ENCODE measurements at regions not wholly inside any gene's neighbourhood (a gene's known extent, or its start where the extent isn't known, plus 50 kb on each side); places are given as distances from the start of the nearest gene placed in this dataset.

DNA sequence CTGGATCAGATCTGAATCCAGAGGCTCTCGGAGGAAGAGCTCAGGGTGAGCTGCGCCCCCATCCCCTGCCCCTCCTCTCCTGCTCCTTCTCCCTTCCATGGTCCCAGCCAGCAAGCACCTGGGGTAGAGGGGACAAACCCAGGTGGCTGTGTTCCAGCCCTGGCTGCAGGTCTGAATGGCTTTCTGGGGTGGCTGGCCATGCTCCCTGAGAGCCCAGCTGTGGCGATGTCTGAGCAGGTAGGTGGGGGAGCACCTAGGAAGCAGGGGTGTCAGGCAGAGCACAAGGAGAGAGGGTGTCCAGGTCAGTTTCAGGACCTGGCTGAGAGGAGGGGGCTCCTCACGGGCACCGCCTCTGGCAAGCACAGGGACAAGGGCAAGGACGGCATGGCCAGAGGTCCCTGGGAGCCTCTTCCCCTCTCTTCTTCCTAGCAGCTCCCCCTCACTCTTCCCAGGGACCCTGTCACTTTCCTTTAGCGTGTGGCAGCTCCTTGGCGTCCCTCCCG lies 310.0 kb downstream of the SEC14L1 start:
- no peak for DNase-seq

DNA sequence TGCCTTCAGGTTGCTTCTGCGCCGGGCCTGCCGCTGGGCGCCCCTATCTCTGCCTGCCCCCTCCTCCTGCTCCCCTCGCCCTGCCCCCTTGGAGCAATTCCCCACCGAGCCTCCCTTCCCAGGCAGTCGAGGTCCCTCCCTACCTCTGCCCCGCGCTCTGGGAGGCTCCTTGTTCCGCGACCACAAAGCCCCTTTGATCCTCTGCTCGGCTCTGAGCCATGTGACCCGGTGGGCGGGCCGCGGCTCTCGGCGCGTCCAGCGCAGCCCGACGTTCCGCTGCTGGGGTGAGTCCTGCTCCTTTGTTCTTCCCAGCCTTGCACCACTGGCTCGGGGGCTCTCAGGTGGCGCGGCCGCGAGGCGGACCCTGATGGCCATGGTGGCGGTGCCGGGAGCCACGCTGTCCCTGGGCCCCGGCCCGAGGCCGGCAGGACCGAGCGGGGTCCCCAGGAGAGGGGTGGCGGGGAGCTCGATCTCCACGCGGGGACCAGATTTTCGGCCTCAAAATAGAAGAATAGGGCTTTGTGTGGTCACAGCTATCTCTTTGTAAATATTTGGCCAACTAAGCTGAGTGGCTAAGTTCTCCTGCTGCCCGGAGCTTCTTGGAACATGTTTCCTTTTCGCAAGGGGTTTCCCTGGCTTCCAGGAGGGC lies 310.6 kb downstream of the SEC14L1 start:
- DNase-seq: peak; percentile 81

DNA sequence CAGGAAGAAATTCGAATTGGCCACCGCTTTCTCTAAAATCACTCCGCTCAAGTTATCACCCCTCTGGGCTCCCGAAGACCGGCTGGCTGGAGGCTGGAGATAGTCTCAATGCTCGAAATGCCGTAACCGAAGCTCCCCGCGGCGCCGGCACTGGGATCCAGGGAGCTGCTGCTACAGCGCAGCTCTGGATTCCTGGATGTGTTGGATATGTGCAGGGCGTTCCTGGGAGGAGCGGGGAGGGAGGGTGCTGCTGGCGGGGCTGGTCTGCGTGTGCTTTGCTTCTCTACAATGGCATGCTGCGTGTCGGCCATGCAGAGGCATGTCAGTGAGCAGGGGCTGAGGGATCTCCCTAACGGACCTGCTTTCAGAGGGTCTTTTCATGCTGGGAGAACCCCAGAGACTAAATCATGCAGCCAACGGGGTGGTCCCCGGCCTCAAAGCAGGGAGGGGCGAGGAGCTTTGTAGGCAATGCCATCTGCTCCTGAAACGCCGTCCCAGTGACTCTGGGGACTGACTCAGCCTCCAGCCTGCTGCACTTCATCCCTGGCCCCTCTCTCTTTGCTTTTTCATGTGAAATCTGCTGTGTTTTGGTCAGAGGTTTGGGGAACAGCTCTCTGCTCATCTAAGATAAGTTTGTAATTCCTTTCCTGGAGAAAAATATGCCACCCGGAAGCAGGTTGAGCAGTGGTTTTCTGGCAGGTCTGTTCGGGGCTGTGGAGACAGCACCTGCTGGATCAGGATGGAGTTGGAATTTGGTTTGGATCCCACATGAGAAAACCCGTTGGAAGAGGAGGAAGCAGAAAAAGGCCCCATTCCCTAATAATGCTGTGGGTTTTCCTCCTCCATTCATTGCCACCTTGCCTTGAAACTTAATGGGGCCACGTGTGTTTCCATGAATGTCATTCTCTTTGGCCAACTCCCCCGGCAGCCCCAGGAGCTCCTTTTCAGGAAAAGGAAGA lies 311.4 kb downstream of the SEC14L1 start:
- peak; percentile 57 for DNase-seq

DNA sequence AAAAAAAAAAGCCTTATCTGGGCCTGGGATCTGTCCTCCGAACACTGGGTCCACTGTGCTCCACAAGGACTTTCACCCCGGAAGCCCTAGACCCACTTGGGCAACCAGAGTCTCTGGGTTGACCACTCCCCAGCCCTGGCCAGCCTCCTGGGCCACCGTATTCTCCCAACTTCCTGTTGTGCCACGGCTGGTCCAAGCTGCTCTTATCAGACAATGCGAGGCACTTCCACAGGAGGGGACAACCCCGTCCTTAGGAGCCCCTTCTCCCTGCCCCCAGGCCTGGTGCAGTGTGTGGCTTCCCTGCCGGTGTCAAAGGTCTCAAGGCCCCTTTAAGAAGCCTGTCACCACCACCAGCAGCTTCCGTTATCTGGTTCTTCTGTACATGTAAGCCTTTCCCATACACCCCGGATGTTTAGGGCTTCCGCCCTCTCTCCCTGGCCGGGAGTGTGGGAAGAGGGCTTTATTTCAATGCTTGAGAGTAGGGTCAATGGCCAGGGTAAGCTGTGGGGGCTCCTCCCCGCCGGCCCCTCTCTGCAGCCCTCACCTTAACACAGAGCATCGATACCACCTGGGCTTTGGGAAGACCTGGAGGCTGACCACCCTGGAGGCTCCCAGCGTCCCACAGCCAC lies 313.0 kb downstream of the SEC14L1 start:
- no peak for DNase-seq

DNA sequence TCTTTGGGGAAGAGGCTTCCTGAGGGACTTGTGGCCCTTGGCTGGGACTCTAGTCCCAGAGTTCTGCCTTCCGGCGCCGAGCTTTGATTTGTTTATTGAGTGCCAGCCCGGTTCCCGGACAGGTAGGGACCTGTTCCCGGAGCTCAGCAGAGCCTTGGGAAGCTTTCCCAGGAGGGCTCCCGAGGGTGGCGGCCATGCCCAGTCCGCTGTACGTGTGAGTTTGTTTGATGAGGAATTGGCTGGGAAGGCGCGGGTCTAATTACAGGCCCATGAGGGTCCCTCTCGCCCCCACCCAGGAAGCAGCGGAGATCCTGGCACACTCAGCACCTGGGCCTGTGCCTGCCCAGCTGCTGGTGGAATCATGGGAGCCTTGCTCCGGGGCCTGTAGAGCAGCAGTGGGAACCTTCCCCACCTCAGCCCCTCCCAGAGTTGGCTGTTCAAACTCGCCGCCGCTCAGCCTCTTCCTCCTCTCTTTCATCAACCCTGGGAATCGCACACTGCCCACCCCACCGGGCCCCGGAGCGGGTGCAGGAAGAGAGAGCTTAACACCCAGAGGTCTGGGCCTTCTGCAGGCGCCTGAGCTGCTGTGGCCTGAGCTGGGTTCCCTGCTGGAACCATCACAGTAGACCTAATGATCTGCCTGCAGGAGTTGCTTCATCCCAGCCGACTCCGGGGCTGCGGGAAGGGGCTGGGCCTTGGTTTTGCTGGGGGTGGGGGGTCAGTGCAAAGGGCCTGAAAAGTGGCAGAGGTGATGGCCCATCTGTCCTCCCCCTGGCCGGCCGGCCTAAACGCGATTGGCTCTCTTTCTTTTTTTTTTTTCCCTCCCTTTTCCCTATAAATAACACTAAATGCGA lies 313.7 kb downstream of the SEC14L1 start:
- peak; percentile 16 for DNase-seq

DNA sequence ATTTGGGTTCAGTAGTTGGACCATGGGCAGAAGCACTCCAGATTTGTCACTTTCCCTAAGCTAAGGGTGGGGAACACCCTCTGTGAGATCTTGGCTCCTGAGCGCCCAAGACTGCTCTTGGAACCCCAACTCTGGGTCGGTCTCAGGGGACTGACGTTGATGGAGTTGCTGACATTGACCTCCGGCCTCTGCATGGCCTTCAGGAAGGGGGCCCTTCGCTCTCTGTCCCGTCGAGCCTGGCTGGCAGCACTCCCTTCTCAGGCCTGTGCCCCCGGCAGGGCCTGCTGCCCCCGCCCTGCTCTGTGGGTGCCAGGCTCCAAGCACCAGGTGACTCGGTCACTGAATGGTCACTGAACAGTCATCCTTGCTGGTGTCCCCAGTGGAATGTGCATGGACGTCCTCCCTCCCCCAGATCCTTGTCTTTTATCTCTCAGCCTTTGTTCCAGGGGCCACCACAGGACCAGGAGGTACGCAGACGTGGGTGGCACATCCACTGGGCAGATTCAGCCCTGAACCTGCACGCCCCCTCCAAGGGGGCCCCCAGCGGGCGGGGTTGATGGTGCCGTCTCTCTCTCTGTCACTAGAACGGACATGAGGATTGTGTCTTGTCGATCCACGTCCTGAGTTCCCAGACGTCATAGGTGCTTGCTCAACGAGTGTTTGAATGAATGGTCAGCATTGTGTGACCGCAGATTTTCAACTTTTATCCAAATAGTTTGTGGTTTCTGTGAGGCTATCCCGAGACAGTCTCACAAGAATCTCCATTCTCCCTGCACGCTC lies 314.5 kb downstream of the SEC14L1 start:
- DNase-seq: no peak

DNA sequence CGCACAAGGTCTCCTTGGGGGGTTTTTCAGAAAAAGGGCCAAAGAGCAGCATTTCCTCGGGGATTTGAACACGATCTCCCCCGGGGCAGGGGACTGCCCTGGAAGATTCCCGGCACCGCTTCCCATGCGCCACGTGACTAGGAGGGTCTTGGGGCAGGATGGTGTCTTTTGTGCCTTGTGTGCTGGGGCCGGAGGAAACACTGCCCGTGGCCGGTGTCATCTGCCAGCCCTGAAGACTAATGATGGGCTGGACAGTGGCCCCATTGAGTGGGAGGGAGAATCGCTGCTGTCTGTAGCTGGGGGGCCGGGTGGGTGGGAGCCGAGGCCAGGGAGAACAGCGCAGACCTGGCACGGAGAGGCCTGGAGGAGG lies 315.1 kb downstream of the SEC14L1 start:
- no peak for DNase-seq

DNA sequence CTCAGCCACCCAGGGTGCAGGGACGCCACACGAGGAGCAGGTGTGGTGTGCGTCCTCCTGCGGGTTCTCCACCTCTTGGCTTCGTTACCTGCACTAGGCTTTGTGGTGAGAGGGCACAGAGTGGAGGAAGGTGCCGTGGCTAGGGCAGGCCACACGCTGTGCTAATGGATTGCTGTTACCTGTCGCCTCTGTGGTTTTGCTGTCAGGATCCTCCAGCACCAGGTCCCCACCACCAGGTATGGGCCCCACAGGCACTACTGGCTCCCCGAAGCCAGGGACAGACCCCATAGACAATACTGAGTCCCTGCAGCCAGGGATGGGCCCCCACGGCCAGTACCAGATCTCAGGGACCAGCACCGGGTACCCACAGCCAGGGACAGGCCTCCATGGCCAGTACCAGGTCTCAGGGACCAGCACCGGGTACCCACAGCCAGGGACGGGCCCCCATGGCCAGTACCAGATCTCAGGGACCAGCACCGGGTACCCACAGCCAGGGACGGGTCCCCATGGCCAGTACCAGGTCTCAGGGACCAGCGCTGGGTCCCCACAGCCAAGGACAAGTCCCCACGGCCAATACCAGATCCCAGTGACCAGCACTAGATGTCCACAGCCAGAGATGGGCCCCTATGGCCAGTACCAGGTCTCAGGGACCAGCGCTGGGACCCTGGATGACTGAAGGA lies 315.6 kb downstream of the SEC14L1 start:
- DNase-seq: no peak

DNA sequence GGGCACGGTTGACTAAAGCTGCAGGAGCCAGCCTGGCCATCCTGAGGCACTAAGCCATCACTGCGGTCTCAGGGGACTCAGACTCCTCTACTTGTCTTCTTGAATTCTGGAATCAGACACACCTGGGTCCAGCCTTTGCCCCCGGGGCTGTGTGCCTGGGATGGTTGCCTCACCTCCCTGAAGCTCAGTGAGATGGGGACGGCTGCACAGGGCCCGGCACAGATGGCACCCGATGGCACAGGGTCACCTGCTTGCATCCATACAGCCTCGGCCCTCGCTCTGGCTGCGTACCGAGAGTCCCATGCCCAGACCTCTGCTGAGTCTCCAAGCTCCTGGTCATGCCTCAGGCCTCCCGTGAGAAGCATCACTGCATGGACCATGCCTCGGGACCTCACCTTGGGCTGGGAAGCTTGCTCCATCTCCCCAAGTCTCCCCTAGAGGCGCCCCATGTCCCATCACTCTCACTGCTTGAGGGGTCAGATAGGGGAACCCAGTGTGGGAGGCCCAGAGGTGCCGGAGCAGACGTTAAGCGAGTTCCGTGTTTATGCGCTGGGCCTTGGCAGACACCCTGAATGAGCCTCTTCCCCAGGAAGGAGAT lies 316.3 kb downstream of the SEC14L1 start:
- DNase-seq: no peak

DNA sequence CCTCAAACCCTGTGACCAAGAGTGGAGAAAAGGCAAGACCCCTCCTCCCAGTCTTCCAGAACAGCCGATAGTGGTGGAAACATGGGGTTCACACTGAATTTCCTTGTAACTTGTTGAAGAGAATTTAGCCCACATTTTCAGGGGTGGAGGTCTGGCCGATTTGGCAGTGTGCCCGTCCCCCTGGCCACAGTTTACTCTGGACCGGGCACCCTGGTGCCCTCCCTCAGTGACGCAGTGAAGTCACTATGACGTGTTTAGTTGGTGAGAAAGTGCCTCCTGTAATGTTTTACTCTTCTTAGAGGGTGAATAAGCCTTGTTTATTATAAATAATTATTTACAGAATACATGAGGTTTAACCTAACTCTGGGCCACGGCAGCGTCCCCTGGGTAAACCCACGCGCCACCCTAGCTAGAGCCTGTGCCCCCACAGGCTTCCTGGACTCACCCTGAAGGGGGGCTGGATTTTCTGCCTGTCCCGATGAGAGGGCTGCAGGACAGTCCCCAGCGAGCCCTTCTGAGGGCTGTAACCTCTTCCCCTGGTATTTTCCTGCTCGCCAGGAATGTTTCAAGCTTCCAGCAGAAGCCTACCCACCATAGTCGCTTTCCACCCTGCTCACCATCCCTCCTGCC lies 316.9 kb downstream of the SEC14L1 start:
- DNase-seq: no peak

DNA sequence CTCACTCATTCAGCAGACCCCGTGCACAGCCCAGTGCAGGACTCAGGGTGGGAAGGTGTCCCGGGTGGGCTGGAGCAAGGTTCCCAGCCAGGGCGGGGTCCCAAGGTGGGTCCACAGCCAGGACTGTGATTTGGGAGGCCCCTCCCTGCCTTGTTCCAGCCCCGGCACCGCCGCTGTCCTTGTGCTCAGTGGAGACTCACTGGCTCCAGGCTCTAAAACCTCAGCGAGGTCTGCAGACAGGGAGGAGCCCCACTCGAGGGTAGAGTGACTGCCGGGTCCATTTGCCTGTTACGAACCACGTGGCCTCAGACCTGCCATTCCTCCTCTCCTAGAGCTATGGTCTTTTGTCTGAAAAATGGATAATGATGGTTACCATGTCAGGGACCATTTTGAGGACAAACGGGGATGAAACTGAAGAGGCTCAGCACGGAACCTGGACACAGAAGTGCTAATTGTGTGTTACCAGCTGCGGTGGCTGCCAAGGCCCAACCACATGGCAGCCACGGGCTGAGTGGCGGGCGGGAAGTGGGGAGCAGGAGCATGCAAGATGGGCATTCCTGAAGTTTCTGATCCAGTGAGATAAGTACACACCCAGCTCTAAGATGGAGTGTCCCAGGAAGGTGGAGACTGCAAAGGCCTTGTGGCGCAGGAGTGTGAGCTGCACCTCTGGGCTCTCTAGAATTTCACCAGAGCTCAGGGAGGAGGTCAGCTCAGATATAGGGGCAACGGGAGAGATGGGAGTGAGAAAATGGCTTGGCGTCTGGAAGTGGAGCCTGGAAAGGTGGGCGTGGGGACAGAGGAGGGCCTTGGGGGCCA lies 317.6 kb downstream of the SEC14L1 start:
- no peak for DNase-seq

DNA sequence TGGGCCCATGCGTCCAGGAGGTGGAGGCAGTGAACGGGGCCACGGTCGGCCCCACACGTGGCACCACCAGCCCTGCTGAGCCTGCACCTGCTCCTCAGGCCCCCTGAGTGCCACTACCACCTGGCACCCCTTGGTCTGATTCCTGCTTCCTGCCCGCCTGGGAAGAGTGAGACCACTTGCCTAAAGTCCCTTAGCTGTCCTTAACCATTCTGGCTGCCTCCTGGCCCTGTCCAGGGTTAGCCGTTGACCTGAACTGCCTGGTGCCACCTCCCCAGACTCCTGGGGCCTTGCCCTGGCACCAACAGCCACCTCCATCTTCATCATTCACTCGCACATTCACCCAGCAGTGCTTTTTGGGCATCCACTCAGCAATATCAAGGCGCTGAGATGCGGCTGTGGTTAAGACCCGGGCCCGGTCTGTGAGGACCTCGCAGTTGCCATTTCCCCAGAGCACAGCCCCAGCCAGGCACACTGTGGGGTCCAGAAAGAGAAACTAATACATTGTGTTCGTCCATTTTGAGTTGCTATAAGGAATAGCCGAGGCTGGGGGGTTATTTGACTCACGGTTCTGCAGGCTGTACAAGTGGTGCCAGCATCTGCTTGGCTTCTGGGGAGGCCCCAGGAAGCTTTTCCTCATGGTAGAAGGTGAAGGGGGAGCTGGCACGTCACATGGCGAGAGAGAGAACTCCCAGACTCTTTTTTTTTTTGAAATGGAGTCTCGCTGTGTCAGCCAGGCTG lies 318.4 kb downstream of the SEC14L1 start:
- DNase-seq: no peak

DNA sequence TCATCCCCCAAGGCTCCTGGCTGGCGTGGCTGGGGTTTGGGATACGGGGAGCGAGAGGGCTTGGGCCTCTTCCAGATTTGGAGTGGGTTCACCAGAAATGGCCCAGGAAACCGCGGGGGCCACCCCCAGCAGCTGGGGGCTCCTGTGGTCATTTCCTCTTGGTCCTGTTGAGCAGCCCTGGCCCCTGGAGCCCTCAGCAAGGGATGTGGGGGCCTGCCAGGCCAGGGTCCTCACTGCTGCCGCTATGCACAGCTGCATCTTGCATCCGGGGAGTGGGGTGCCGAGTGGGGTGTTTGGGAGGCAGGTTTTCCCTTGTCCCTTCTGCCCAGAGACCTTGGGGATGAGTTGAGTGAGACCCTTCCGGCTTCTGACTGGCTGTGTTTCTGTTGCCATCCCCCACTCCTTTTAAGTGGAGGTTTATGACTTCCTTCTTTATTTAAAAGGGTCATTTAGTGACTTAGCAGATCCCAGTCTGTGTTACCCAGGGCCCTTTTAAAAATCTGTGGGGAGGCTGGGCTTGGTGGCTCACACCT lies 319.8 kb downstream of the SEC14L1 start:
- no peak for DNase-seq

DNA sequence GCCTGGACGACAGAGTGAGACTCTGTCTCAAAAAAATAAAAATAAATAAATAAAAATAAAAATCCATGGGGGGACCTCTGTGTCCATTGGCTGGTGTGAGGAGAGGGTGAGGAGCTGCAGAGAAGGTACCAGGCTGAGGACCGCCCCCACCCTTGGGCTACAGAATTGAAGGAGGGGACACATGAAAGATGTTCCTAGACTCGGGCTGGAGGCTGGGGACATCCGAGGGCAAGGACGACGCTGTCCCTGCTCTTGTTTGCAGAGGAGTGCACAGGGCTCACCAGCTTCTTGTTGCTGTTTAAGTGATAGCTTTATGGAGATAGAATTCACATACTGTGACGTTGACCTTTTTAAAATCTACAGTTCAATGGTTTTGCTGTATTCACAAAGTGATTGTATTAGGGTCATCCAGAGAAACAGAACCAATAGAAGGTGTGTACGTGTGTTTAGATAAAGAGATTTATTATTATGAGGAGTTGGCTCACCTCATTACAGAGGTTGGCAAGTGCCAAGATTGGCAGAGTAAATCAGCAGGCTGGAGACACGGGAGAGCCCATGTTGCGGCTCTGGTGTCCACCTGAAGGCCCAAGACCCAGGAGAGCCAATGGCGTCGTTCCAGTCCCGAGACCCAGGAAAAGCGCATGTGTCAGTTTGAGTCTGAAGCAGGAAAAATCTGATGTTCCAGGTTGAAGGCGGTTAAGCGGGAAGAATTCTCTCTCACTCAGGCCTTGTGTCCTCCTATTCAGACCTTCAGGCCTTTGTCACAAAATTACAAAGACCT lies 320.7 kb downstream of the SEC14L1 start:
- DNase-seq: no peak

DNA sequence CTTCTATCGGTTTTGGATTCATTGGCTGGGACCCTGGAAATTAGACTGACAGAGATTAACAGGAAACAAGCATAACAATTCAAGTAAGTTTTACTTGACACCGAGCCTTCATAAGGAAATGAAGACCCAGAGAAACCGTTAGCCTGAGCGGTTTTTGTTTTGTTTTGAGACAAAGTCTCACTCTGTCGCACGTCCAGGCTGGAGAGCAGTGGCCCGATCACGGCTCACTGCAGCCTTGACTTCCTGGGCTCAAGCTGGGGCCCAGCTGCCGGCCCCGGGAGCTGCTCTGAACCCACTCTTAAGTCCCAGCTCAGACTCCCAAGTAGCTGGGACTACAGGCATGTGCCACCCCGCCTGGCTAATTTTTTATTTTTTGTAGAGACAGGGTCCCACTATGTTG lies 321.3 kb downstream of the SEC14L1 start:
- no peak for DNase-seq

DNA sequence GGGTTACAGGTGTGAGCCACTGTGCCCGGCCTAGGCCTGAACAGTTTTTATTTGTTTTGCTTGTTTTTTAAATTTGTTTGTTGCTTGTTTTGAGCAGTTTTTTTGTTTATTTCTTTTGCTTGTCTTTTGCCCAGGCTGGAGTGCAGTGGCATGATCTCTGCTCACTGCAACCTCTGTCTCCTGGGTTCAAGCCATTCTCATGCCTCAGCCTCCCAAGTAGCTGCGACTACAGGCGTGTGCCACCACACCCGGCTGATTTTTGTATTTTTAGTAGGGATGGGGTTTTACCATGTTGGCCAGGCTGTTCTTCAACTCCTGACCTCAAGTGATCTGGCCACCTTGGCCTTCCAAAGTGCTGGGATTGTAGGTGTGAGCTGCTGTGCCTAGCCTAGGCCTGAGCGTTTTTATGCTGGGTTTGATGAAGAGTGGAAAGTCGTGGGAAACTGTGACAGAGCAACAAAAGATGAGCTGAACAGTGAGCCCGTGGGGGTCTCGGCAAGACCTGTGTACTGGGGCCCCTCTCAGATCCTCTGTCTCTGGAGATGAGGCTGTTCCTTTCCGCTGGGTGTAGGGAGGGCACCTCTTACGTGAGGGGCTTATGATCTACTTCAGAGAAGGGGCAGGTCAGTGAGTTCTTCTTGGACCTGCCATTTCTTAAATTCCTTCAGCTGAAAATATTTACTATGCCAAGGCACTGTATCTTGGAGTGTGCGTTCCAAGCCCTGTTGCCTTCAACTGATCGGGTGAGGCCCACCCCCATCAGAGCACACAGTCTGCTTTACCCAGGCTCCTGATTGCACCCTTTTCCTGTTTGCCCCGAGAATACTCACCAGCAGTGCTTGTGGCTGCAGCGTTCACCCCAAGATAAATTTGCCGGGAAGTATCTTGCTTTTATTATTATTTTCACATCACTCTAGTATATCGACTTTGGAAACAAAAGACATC lies 322.1 kb downstream of the SEC14L1 start:
- no peak for DNase-seq

All from NCI-H526 treated with DMSO at 0.1 percent for 48 hours (cell line).